SU-DHL-6 (cell line): ENCODE measurements at regions not wholly inside any gene's neighbourhood (a gene's known extent, or its start where the extent isn't known, plus 50 kb on each side); places are given as distances from the start of the nearest gene placed in this dataset.

ENCODE experiments used
- CTCF ChIP-seq: fragments of 200-600 bp; sonication (generic); IDR thresholded peaks from one replicate; pipeline ENCODE4 v1.5.1; 2017; ENCODE audit warnings: antibody characterized with exemption, mild to moderate bottlenecking, low read length, moderate library complexity; ENCODE audit not compliant: insufficient read depth, poor library complexity, severe bottlenecking
- EZH2phosphoT487 ChIP-seq: fragments of 200-600 bp; sonication (generic), shearing (Covaris generic); conservative IDR thresholded peaks from 2 replicates; pipeline ENCODE4 v1.6.1; 2018; ENCODE audit warnings: mild to moderate bottlenecking, antibody characterized with exemption, low read length, moderate library complexity, mixed read lengths

- TF ChIP-seq EZH2phosphoT487 (no peak), CTCF (no peak)
Measured at GRCh38 chr12:59404109-59404650, 191.6 kb upstream of the SLC16A7 start.
